ENCODE measurements at regions not wholly inside any gene's neighbourhood (a gene's known extent, or its start where the extent isn't known, plus 50 kb on each side); places are given as distances from the start of the nearest gene placed in this dataset.

DNA sequence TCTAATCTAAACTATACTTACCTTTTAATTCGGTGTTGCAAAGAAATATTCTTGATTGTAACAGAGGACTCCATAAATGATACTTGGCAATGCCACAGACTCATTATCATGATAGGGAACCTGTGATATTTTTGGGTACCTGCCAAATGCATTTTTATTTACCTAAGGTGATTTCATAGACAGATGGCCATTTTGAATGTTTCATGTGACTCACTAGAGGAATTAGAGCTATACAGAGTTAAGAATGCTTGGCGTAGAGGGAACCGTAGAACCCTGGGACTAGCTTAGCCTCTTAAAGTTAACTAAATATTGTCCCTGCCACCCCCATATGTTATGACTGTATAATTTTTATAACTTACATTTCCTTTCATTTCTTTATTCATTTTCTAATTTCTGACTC is 136.1 kb downstream of the DISP1 start (continued):
- no peak for TF ChIP-seq CBX8 (IDR thresholded peaks at IDR 0.05; ENCODE audit: borderline replicate concordance, low read depth, low read length)
- no peak for TF ChIP-seq SIRT6 (IDR thresholded peaks at IDR 0.05; ENCODE audit: low read length)
- TF ChIP-seq RFX5 (IDR thresholded peaks at IDR 0.05; ENCODE audit: borderline replicate concordance, low read depth, low read length): no peak
- no peak for TF ChIP-seq JUN (IDR thresholded peaks at IDR 0.05; ENCODE audit: low read depth, low read length)
- no peak for TF ChIP-seq SP4 (IDR thresholded peaks at IDR 0.05; ENCODE audit: low read length)
